ENCODE measurements at regions not wholly inside any gene's neighbourhood (a gene's known extent, or its start where the extent isn't known, plus 50 kb on each side); places are given as distances from the start of the nearest gene placed in this dataset.

DNA sequence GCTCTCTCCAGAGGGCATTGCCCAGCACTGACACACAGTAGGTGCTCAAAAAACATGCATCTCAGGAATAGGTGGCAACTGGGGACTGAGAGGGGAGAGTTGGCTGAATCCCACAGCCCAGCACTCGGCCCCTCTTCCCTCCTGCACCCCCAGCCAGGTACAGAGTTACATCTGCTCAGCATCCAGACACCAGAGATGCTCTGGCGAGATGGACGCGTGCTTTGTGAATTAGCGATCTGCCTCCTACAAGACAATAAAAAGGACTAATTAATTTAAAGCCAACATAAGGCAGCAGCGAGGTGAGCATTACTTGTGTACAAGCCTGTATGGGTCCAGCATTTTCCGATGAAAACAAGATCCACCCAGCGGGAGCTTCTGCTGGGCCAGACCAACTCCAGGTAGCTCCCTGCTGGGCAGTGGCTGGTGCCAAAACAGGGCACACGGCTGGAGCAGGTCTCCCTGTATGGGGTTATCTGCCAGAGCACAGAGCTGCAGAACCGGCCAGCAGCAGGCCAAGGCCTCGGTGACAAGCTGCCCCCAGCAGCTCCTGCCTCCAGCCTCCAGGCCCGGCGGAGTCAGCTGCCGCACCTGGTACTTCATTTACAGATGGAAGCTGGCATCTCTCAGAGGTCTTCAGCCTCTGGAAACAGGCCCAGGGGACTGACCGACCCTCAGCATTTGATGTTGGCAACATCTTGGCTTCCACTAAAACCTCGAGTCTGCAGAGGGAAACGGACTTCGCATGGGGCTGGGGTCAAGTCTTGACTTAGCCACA, 219.7 kb upstream of the SDK2 start:
- no peak for TF ChIP-seq POLR2A (IDR thresholded peaks at IDR 0.05)
- TF ChIP-seq, protein P1, sequence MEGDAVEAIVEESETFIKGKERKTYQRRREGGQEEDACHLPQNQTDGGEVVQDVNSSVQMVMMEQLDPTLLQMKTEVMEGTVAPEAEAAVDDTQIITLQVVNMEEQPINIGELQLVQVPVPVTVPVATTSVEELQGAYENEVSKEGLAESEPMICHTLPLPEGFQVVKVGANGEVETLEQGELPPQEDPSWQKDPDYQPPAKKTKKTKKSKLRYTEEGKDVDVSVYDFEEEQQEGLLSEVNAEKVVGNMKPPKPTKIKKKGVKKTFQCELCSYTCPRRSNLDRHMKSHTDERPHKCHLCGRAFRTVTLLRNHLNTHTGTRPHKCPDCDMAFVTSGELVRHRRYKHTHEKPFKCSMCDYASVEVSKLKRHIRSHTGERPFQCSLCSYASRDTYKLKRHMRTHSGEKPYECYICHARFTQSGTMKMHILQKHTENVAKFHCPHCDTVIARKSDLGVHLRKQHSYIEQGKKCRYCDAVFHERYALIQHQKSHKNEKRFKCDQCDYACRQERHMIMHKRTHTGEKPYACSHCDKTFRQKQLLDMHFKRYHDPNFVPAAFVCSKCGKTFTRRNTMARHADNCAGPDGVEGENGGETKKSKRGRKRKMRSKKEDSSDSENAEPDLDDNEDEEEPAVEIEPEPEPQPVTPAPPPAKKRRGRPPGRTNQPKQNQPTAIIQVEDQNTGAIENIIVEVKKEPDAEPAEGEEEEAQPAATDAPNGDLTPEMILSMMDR (IDR thresholded peaks at IDR 0.05): no peak

All from prostate gland (tissue), 2 donors.